ENCODE measurements at regions not wholly inside any gene's neighbourhood (a gene's known extent, or its start where the extent isn't known, plus 50 kb on each side); places are given as distances from the start of the nearest gene placed in this dataset.
A peak's percentile ranks its signal among the peaks of the same experiment; 100 is the strongest.

DNA sequence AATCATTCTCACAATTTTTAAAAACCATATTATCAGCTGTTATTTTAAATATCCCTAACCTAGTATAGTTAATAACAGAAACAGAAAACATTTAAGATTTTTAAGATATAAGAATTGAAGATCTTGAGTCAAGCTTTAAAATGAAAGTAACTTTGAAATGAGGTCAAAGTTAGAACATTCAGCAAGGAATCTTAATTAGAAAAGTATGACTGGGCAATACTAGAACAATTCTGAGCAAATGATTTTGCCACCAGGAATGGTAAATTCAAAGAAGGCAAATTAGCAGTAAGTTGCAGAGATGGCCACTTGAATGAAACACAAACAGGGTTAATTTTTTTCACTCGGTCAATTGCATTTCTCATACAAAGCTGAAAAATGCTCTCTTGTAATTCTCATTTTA is 117.9 kb downstream of the NXNL2 start:
- peak overlapping the region; percentile 58 for H3K18ac ChIP-seq (ENCODE audit: low read depth, low read length)
- ChIA-PET POLR2A (ENCODE audit: unreplicated experiment) (no interaction called here), CTCF (no interaction called here)
- no peak for ATAC-seq (ENCODE audit: low read depth)
- H3K9ac ChIP-seq (ENCODE audit: low read depth, low read length): peak overlapping the region; percentile 42
- BruUV-seq (replicated peaks): no TSS peak
- peak overlapping the region; percentile 94 for H2BK120ac ChIP-seq (ENCODE audit: low read depth, low read length)
- peak overlapping the region; percentile 85 for H3K4ac ChIP-seq (ENCODE audit: low read depth, low read length)
- in situ Hi-C loops (cut with MboI; ENCODE audit: low sequenced_read_pairs) (no loop called here), intact Hi-C loops (cut with micrococcal nuclease) (loop anchor here (2.0 to 10.0 kb wide), 5 partner anchors 58 to 662 kb away; partner anchors contain the start of genes CKS2, S1PR3 and SECISBP2), dilution Hi-C loops (cut with HindIII; ENCODE audit: low sequenced_read_pairs, unreplicated experiment) (no loop called here)
- peak; percentile 52; the same call in 1 of the 2 replicates for TF ChIP-seq NFE2L2 (IDR thresholded peaks at IDR 0.05; ENCODE audit: low read depth, low read length)
- TF ChIP-seq, protein P1, sequence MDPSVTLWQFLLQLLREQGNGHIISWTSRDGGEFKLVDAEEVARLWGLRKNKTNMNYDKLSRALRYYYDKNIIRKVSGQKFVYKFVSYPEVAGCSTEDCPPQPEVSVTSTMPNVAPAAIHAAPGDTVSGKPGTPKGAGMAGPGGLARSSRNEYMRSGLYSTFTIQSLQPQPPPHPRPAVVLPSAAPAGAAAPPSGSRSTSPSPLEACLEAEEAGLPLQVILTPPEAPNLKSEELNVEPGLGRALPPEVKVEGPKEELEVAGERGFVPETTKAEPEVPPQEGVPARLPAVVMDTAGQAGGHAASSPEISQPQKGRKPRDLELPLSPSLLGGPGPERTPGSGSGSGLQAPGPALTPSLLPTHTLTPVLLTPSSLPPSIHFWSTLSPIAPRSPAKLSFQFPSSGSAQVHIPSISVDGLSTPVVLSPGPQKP (IDR thresholded peaks at IDR 0.05; ENCODE audit: borderline replicate concordance, low read depth, low read length): no peak
- no peaks in the 10 kb centered on the region for H3K79me1 ChIP-seq (ENCODE audit: low read depth in 1 of 2, low read length in 2 of 2)
- peak overlapping the region; percentile 82; the same call in 1 of the 2 replicates for H4K91ac ChIP-seq (ENCODE audit: insufficient read depth, low read depth, low read length)
- H2AK9ac ChIP-seq (replicated peaks; ENCODE audit: low read depth, low read length, poor library complexity): peak overlapping the region; percentile 96
- peak overlapping the region; percentile 94 for H2BK5ac ChIP-seq (ENCODE audit: low read depth, low read length, poor library complexity, severe bottlenecking)
- H3K56ac ChIP-seq (ENCODE audit: extremely low read depth, insufficient read depth, low read length): peak overlapping the region; percentile 85; the same call in 1 of the 2 replicates
- H3K9me3 ChIP-seq (ENCODE audit: control insufficient read depth, insufficient read depth, low read length): no peaks in the 10 kb centered on the region
- H3K9me1 ChIP-seq (ENCODE audit: insufficient read depth, low read length): peaks cover 7% of the 10 kb centered on the region
- peak overlapping the region; percentile 87; the same call in 1 of the 2 replicates for H3K23ac ChIP-seq (ENCODE audit: low read depth, low read length)
- H3K27me3 ChIP-seq (ENCODE audit: control insufficient read depth, insufficient read depth, low read length): no peaks in the 10 kb centered on the region
- peak overlapping the region; percentile 74 for H3K4me2 ChIP-seq (ENCODE audit: low read depth, low read length)
- peak overlapping the region in 1 of 2 experiments; percentile 90; a peak in 2 of 4 replicates for H4K8ac ChIP-seq (ENCODE audit: low read depth in 2 of 2, low read length in 2 of 2)
- H2BK20ac ChIP-seq (ENCODE audit: low read depth, low read length): peak overlapping the region; percentile 94
- H3K4me1 ChIP-seq (ENCODE audit: control insufficient read depth, insufficient read depth, low read length): peaks cover 18% of the 10 kb centered on the region
- no peak overlapping the region for H2AFZ ChIP-seq (replicated peaks; ENCODE audit: low read length, poor library complexity)
- H2BK15ac ChIP-seq (ENCODE audit: low read depth, low read length): peak overlapping the region; percentile 51; the same call in 1 of the 3 replicates
- no peak overlapping the region for H2AK5ac ChIP-seq (ENCODE audit: low read depth, low read length)
- peak overlapping the region; percentile 59; the same call in 1 of the 2 replicates for H4K5ac ChIP-seq (ENCODE audit: low read depth, low read length)
- no peak for DNase-seq
- no peaks in the 10 kb centered on the region for H3K36me3 ChIP-seq (ENCODE audit: control insufficient read depth, insufficient read depth, low read length)
- H4K20me1 ChIP-seq (ENCODE audit: insufficient read depth, low read length): no peaks in the 10 kb centered on the region
- peak overlapping the region; percentile 70 for H3K14ac ChIP-seq (replicated peaks; ENCODE audit: low read depth, low read length)
- no peak overlapping the region; the same call in 1 of the 2 replicates for H3K4me3 ChIP-seq (ENCODE audit: insufficient read depth, low read depth, low read length)
- peak overlapping the region; percentile 87 for H3K27ac ChIP-seq (ENCODE audit: insufficient read depth, low read length)
- WGBS, 2 experiments (ENCODE audit: extremely low coverage in 2 of 2, insufficient read length in 1 of 2): no CpG with 5 or more reads among the region's 1 CpG

All from IMR-90 (cell line).